Common myeloid progenitor, CD34-positive (primary cell): ENCODE measurements at regions not wholly inside any gene's neighbourhood (a gene's known extent, or its start where the extent isn't known, plus 50 kb on each side); places are given as distances from the start of the nearest gene placed in this dataset.

Experiments used
- CTCF ChIA-PET: fragments of 350-600 bp; sonication (Branson Sonifier 250); formaldehyde crosslinking; loops from one replicate; lab custom pipeline; 2021; ENCODE audit warnings: antibody characterized with exemption; lab: Charles Lee
- POLR2A ChIA-PET: fragments of 350-600 bp; sonication (Branson Sonifier 250); formaldehyde crosslinking; loops from one replicate; lab custom pipeline; 2021; ENCODE audit warnings: antibody characterized with exemption; lab: Charles Lee
- DNase-seq, 3 donors: peaks; one replicate each; pipeline versions ENCODE4 v3.0.0 to v3.0.0-alpha.2; 2013
- H3K27ac ChIP-seq, 2 experiments: 1 replicate in 1 of 2; 2 replicates in 1 of 2; pipeline ENCODE4 v1.7.0; 2013; ENCODE audit warnings: inconsistent platforms in 2 of 2, low read length in 2 of 2, mild to moderate bottlenecking in 2 of 2, low read depth in 1 of 2, moderate library complexity in 1 of 2; ENCODE audit not compliant: severe bottlenecking in 2 of 2, insufficient read depth in 1 of 2, poor library complexity in 1 of 2
- H3K27me3 ChIP-seq, 5 experiments: replicated peaks in 2 of 5; 1 replicate in 3 of 5; 2 replicates in 2 of 5; pipeline versions ENCODE4 v1.6.1 to v1.7.0; 2013; ENCODE audit warnings: low read length in 4 of 5, mild to moderate bottlenecking in 2 of 5, moderate library complexity in 2 of 5, inconsistent platforms in 1 of 5; ENCODE audit not compliant: insufficient read depth in 5 of 5, control insufficient read depth in 4 of 5
- H3K36me3 ChIP-seq, 4 experiments: 1 replicate in 2 of 4; 2 replicates in 2 of 4; pipeline versions ENCODE4 v1.6.1 to v1.7.0; 2013; ENCODE audit warnings: low read length in 3 of 4, control low read depth in 1 of 4, mild to moderate bottlenecking in 1 of 4; ENCODE audit not compliant: control insufficient read depth in 4 of 4, insufficient read depth in 4 of 4
- H3K4me1 ChIP-seq, 4 experiments: 1 replicate in 3 of 4; 2 replicates in 1 of 4; pipeline versions ENCODE4 v1.6.1 to v1.7.1; 2013; ENCODE audit warnings: low read length in 3 of 4, mild to moderate bottlenecking in 3 of 4, control low read depth in 1 of 4, inconsistent platforms in 1 of 4, moderate library complexity in 1 of 4; ENCODE audit not compliant: control insufficient read depth in 4 of 4, insufficient read depth in 4 of 4; ENCODE audit errors: control extremely low read depth in 1 of 4
- H3K4me3 ChIP-seq, 7 experiments: 1 replicate in 4 of 7; 2 replicates in 3 of 7; pipeline versions ENCODE4 v1.5.1 to v1.7.0; 2013; ENCODE audit warnings: mild to moderate bottlenecking in 7 of 7, low read length in 6 of 7, moderate library complexity in 6 of 7, inconsistent platforms in 2 of 7, low read depth in 2 of 7, control low read depth in 1 of 7; ENCODE audit not compliant: insufficient read depth in 4 of 7, control insufficient read depth in 1 of 7; ENCODE audit errors: extremely low read depth in 1 of 7
- H3K9me3 ChIP-seq, 5 experiments: 1 replicate in 4 of 5; 2 replicates in 1 of 5; pipeline versions ENCODE4 v1.6.1 to v1.7.1; 2013; ENCODE audit warnings: low read length in 4 of 5, mild to moderate bottlenecking in 2 of 5, inconsistent platforms in 1 of 5, low read depth in 1 of 5, moderate library complexity in 1 of 5; ENCODE audit not compliant: control insufficient read depth in 4 of 5, insufficient read depth in 2 of 5; ENCODE audit errors: control extremely low read depth in 1 of 5
- WGBS: methylation state at CpG from one replicate; pipeline ENCODE4 v1.1.5; 2013; ENCODE audit not compliant: insufficient coverage; 5-methylcytosine and 5-hydroxymethylcytosine counted together

GRCh38 chr4:63566658-63567057 lies 842.6 kb downstream of the TECRL start:
- Histone ChIP-seq H3K27ac (no peak overlapping the region), H3K9me3 (peaks cover 0 to 5% (median 0%) of the 10 kb centered on the region in 5 experiments), H3K36me3 (no peaks in the 10 kb centered on the region), H3K4me1 (no peaks in the 10 kb centered on the region), H3K4me3 (no peak overlapping the region), H3K27me3 (no peaks in the 10 kb centered on the region)
- ChIA-PET CTCF (no interaction called here), POLR2A (no interaction called here)
- DNase-seq: no peak
- 100% methylated on average over 1 of the region's 2 CpGs for WGBS

GRCh38 chr4:63563288-63564014 lies 845.8 kb downstream of the TECRL start:
- CTCF ChIA-PET: no interaction called here

DNA sequence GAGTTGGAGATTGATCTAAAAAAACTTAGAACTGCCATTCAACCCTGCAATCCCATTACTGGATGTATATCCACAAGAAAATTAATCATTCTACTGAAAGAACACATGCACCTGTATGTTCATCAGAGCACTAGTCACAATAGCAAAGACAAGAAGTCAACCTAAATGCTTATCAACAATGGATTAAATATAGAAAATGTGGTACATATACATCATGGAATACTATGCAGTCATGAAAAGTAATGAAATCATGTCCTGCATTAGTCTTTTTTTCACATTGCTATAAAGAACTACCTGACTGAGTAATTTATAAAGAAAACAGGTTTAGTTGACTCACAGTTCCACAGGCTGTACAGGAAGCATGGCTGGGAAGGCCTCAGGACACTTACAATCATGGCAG lies 850.5 kb downstream of the TECRL start:
- POLR2A ChIA-PET: no interaction called here
- Histone ChIP-seq H3K4me3 (no peak overlapping the region), H3K4me1 (no peaks in the 10 kb centered on the region), H3K27me3 (no peaks in the 10 kb centered on the region), H3K27ac (no peak overlapping the region), H3K36me3 (no peaks in the 10 kb centered on the region), H3K9me3 (peaks cover 0 to 3% (median 0%) of the 10 kb centered on the region in 5 experiments)
- CTCF ChIA-PET: no interaction called here
- no peak for DNase-seq

More at GRCh38 chr4:63563288-63564014, 845.8 kb downstream of the TECRL start:
- Histone ChIP-seq H3K36me3 (no peaks in the 10 kb centered on the region), H3K27ac (no peak overlapping the region), H3K27me3 (no peaks in the 10 kb centered on the region), H3K4me3 (no peak overlapping the region), H3K9me3 (peaks cover 0 to 3% (median 0%) of the 10 kb centered on the region in 5 experiments), H3K4me1 (no peaks in the 10 kb centered on the region)
- DNase-seq: no peak
- POLR2A ChIA-PET: no interaction called here
- WGBS: 94% methylated on average over 3 of the region's 4 CpGs

DNA sequence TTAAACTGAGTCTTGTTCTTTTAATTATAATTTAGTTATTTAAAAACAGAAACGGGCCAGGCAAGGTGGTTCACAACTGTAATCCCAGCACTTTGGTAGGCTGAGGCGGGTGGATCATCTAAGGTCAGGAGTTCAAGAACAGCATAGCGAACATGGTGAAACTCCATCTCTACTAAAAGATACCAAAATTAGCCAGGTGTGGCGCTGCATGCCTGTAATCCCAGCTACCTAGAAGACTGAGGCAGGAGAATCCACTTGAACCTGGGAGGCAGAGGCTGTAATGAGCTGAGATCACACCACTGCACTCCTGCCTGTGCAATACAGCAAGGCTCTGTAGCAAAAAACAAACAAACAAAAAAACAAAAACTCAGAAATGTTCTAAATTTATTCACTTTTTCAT lies 852.9 kb downstream of the TECRL start:
- WGBS: 100% methylated on average over 1 of the region's 4 CpGs
- Histone ChIP-seq H3K9me3 (peaks cover 0 to 3% (median 0%) of the 10 kb centered on the region in 5 experiments), H3K36me3 (no peaks in the 10 kb centered on the region), H3K4me1 (no peaks in the 10 kb centered on the region), H3K27me3 (no peaks in the 10 kb centered on the region), H3K27ac (no peak overlapping the region), H3K4me3 (no peak overlapping the region)
- no peak for DNase-seq
- ChIA-PET POLR2A (no interaction called here), CTCF (no interaction called here)

DNA sequence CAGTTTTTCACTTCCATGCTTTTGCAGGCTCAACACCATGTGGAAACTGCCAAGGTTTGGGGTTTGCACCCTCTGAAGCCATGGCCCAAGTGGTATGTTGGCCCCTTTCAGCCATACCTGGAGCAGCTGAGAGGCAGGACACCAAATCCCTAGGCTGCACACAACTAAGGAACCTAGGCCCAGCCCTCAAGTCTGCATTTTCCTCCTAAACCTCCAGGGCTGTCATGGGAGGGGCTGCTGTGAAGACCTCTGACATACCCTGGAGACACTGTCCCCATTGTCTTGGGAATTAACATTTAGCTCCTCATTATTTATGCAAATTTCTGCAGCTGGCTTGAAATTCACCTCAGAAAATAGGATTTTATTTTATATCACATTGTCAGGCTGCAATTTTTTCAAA lies 856.1 kb downstream of the TECRL start:
- ChIA-PET POLR2A (no interaction called here), CTCF (no interaction called here)
- Histone ChIP-seq H3K36me3 (no peaks in the 10 kb centered on the region), H3K4me1 (no peaks in the 10 kb centered on the region), H3K27me3 (no peaks in the 10 kb centered on the region), H3K27ac (no peak overlapping the region), H3K9me3 (no peaks in the 10 kb centered on the region), H3K4me3 (no peak overlapping the region)
- no peak for DNase-seq

- ChIA-PET CTCF (no interaction called here), POLR2A (no interaction called here)
- H3K4me3 ChIP-seq: no peak overlapping the region
- no peak for DNase-seq
- no peaks in the 10 kb centered on the region for H3K36me3 ChIP-seq
- no peaks in the 10 kb centered on the region for H3K4me1 ChIP-seq
- no peaks in the 10 kb centered on the region for H3K27me3 ChIP-seq
- 100% methylated on average over 2 of the region's 2 CpGs for WGBS
- H3K9me3 ChIP-seq: peaks cover 0 to 4% (median 0%) of the 10 kb centered on the region in 5 experiments
- H3K27ac ChIP-seq: no peak overlapping the region
Measured at GRCh38 chr4:63541828-63542227, 867.4 kb downstream of the TECRL start.

DNA sequence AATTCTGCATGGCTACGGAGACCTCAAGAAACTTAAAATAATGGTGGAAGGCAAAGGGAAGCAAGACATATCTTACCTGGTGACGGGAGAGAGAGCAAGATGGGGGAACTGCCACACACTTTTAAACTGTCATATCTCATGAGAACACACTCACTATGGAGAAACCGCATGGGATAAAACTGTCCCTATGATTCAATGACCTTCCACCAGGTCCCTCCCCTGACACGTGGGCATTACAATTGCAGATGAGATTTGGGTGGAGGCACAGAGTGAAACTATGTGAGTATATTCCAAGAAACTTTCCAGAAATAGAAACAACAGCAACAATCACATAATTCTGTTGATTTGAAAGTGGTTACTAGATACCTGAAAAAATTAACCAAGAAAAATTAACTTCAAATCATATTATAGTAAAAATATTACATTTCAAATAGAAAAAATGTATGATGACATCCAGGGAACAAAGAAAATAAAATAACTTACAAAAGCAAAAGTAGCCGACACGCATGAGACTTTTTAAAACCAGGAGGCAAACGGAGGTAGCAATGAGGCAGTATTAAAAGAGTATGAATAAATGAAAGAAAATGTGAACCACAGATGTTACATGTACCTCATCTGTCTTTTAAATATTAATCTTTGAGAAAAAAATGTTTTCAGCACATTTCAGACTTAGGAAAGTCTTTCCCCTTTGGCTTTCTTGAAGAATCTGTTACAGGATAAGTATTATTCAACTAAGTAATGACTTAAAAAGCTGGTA lies 879.5 kb downstream of the TECRL start:
- Histone ChIP-seq H3K36me3 (no peaks in the 10 kb centered on the region), H3K4me1 (no peaks in the 10 kb centered on the region), H3K4me3 (no peak overlapping the region), H3K27ac (no peak overlapping the region), H3K9me3 (no peaks in the 10 kb centered on the region), H3K27me3 (no peaks in the 10 kb centered on the region)
- 60% methylated on average over 1 of the region's 7 CpGs for WGBS
- ChIA-PET CTCF (no interaction called here), POLR2A (no interaction called here)
- DNase-seq: no peak
